Hepatocyte (in vitro differentiated cells): ENCODE measurements at regions not wholly inside any gene's neighbourhood (a gene's known extent, or its start where the extent isn't known, plus 50 kb on each side); places are given as distances from the start of the nearest gene placed in this dataset.

Experiments
- CTCF ChIP-seq: fragments of 200-600 bp; sonication (generic); IDR thresholded peaks from 2 replicates; pipeline ENCODE4 v1.5.1; 2016; ENCODE audit warnings: antibody characterized with exemption, mild to moderate bottlenecking; ENCODE audit not compliant: poor library complexity
- EZH2 ChIP-seq: fragments of 200-600 bp; sonication (generic); IDR thresholded peaks from 2 replicates; pipeline ENCODE4 v1.6.1; 2016; ENCODE audit warnings: antibody characterized with exemption, mild to moderate bottlenecking, borderline replicate concordance

GRCh38 chr4:148747721-148748268 lies 305.6 kb upstream of the NR3C2 start:
- TF ChIP-seq CTCF (no peak), EZH2 (no peak)
